Esophagus squamous epithelium (tissue), 4 donors: ENCODE measurements at regions not wholly inside any gene's neighbourhood (a gene's known extent, or its start where the extent isn't known, plus 50 kb on each side); places are given as distances from the start of the nearest gene placed in this dataset.

Experiments
- CTCF ChIP-seq, 6 experiments: fragments of 450-650 bp in 4 of 6; fragments of 200-600 bp in 2 of 6; sonication (generic) in 2 of 6; IDR thresholded peaks; one replicate each; pipeline ENCODE4 v1.5.1; 2016 to 2019; ENCODE audit warnings: antibody characterized with exemption in 6 of 6, mild to moderate bottlenecking in 4 of 6, moderate library complexity in 4 of 6
- POLR2A ChIP-seq, 4 donors: fragments of 450-650 bp; IDR thresholded peaks; one replicate each; pipeline ENCODE4 v1.6.1; 2017; ENCODE audit warnings: antibody characterized with exemption in 4 of 4, mild to moderate bottlenecking in 4 of 4, moderate library complexity in 3 of 4

- TF ChIP-seq CTCF (IDR thresholded peaks at IDR 0.05) (no peak), POLR2A (IDR thresholded peaks at IDR 0.05) (no peak)
Observed at GRCh38 chr3:161568671-161569070, 72.1 kb downstream of the OTOL1 start.
